GM12878 (cell line): ENCODE measurements at regions not wholly inside any gene's neighbourhood (a gene's known extent, or its start where the extent isn't known, plus 50 kb on each side); places are given as distances from the start of the nearest gene placed in this dataset.

Experiments
- ATAC-seq: fragments of 200-7000 bp; cut with Tn5 transposase; 3 replicates; pipeline ENCODE4 v1.9.1; 2020; ENCODE audit warnings: mild to moderate bottlenecking, moderate library complexity
- BruUV-seq: library from RNA; stranded (reverse); fragments of 400-500 nt; replicated peaks from 2 replicates; lab custom pipeline; 2021; lab: Mats Ljungman, UMichigan
- CTCF ChIA-PET: fragments of 300-600 bp; sonication (Branson Sonifier 250); formaldehyde crosslinking; extraction: SDS; loops from one replicate; lab custom pipeline; 2021; ENCODE audit warnings: inconsistent platforms; lab: Yijun Ruan, JAX
- POLR2A ChIA-PET: fragments of 350-600 bp; formaldehyde crosslinking; extraction: SDS; loops from one replicate; lab custom pipeline; 2021; ENCODE audit warnings: inconsistent platforms; lab: Charles Lee
- RAD21 ChIA-PET: fragments of 300-600 bp; sonication (Branson Sonifier 250); formaldehyde crosslinking; loops from one replicate; lab custom pipeline; 2023; ENCODE audit warnings: antibody characterized with exemption; ENCODE audit not compliant: unreplicated experiment; lab: Charles Lee
- SMC1A ChIA-PET: fragments of 300-600 bp; sonication (Branson Sonifier 250); formaldehyde crosslinking; loops from one replicate; lab custom pipeline; 2023; ENCODE audit not compliant: unreplicated experiment, uncharacterized antibody; lab: Charles Lee
- DNase-seq: peaks from one replicate; pipeline ENCODE4 v3.0.0-alpha.2; 2011; ENCODE audit warnings: low read depth, low spot score
- FAIRE-seq: peaks from 3 replicates; lab custom pipeline; 2011; peaks lifted over from hg19 to GRCh38; lab: Jason Lieb, UNC
- H2AFZ ChIP-seq: 2 replicates; pipeline ENCODE4 v1.6.0; 2011; ENCODE audit warnings: low read depth, low read length, control low read depth; ENCODE audit not compliant: control insufficient read depth
- H3K27ac ChIP-seq: 2 replicates; pipeline ENCODE4 v1.5.1; 2011; ENCODE audit warnings: control low read depth; ENCODE audit not compliant: control insufficient read depth, insufficient read depth
- H3K27me3 ChIP-seq, 2 experiments: replicated peaks in 1 of 2; 2 replicates each; pipeline versions ENCODE4 v1.6.0 to v1.6.1; 2011; ENCODE audit warnings: low read length in 1 of 2; ENCODE audit not compliant: control insufficient read depth in 2 of 2, insufficient read depth in 2 of 2
- H3K36me3 ChIP-seq, 2 experiments: 2 replicates each; pipeline ENCODE4 v1.5.1; 2011; ENCODE audit warnings: low read length in 1 of 2; ENCODE audit not compliant: control insufficient read depth in 2 of 2, insufficient read depth in 2 of 2
- H3K4me1 ChIP-seq: 2 replicates; pipeline ENCODE4 v1.6.1; 2011; ENCODE audit warnings: mild to moderate bottlenecking, low read length, moderate library complexity, mixed read lengths; ENCODE audit not compliant: control insufficient read depth, insufficient read depth
- H3K4me2 ChIP-seq: 2 replicates; pipeline ENCODE4 v1.6.0; 2011; ENCODE audit warnings: control low read depth; ENCODE audit not compliant: control insufficient read depth, insufficient read depth
- H3K4me3 ChIP-seq: fragments of 200-600 bp; sonication (generic); 2 replicates; pipeline ENCODE4 v1.5.1; 2016
- H3K79me2 ChIP-seq: 2 replicates; pipeline ENCODE4 v1.6.0; 2011; ENCODE audit warnings: low read length; ENCODE audit not compliant: control insufficient read depth, insufficient read depth
- H3K9ac ChIP-seq: 2 replicates; pipeline ENCODE4 v1.8.0; 2011; ENCODE audit warnings: low read length, control low read depth, mixed read lengths; ENCODE audit not compliant: control insufficient read depth, insufficient read depth
- H3K9me3 ChIP-seq: replicated peaks from 3 replicates; pipeline ENCODE4 v1.5.1; 2011; ENCODE audit warnings: mild to moderate bottlenecking, low read length; ENCODE audit not compliant: control insufficient read depth, insufficient read depth
- H4K20me1 ChIP-seq: 2 replicates; pipeline ENCODE4 v1.6.0; 2011; ENCODE audit not compliant: control insufficient read depth, insufficient read depth
- ATF3 ChIP-seq: IDR thresholded peaks from 2 replicates; pipeline ENCODE4 v1.6.1; 2011; ENCODE audit warnings: low read depth, mild to moderate bottlenecking, low read length, moderate library complexity, borderline replicate concordance; ENCODE audit errors: extremely low read depth
- CEBPB ChIP-seq, 2 experiments: fragments of 150-350 bp in 1 of 2; IDR thresholded peaks; 2 replicates each; pipeline ENCODE4 v1.6.1; 2012 to 2014; ENCODE audit warnings: low read depth in 2 of 2, low read length in 2 of 2, borderline replicate concordance in 1 of 2, inconsistent platforms in 1 of 2
- EGR1 ChIP-seq, 2 experiments: IDR thresholded peaks; 1 replicate in 1 of 2; 2 replicates in 1 of 2; pipeline ENCODE4 v1.6.1; 2011 to 2012; ENCODE audit warnings: low read depth in 2 of 2, low read length in 2 of 2, borderline replicate concordance in 1 of 2, mild to moderate bottlenecking in 1 of 2, moderate library complexity in 1 of 2
- ETV6 ChIP-seq, 2 experiments: fragments of 450-650 bp in 1 of 2; IDR thresholded peaks in 1 of 2; conservative IDR thresholded peaks in 1 of 2; 2 replicates each; pipeline ENCODE4 v1.6.1; 2014; ENCODE audit warnings: antibody characterized with exemption in 1 of 2, borderline replicate concordance in 1 of 2, low read depth in 1 of 2, mild to moderate bottlenecking in 1 of 2, moderate library complexity in 1 of 2
- FOS ChIP-seq: IDR thresholded peaks from 3 replicates; pipeline ENCODE4 v1.6.1; 2011; ENCODE audit warnings: borderline replicate concordance; ENCODE audit not compliant: insufficient read length; ENCODE audit errors: extremely low read depth
- GATAD2B ChIP-seq: fragments of 450-650 bp; conservative IDR thresholded peaks from 2 replicates; pipeline ENCODE4 v1.6.1; 2017; ENCODE audit warnings: low read depth, mild to moderate bottlenecking, moderate library complexity
- KLF5 ChIP-seq: fragments of 450-650 bp; IDR thresholded peaks from 2 replicates; pipeline ENCODE4 v1.6.1; 2014; ENCODE audit warnings: mild to moderate bottlenecking; ENCODE audit not compliant: partially characterized antibody
- MLLT1 ChIP-seq: fragments of 450-650 bp; IDR thresholded peaks from 2 replicates; pipeline ENCODE4 v1.6.1; 2016; ENCODE audit warnings: mild to moderate bottlenecking
- MTA3 ChIP-seq: IDR thresholded peaks from 2 replicates; pipeline ENCODE4 v1.6.1; 2012; ENCODE audit warnings: low read length, inconsistent platforms, borderline replicate concordance
- MXI1 ChIP-seq: fragments of 150-350 bp; IDR thresholded peaks from 2 replicates; pipeline ENCODE4 v1.6.1; 2011; ENCODE audit warnings: low read depth, mild to moderate bottlenecking, inconsistent platforms, low read length, improper control_type of control experiment
- NRF1 ChIP-seq: conservative IDR thresholded peaks from 2 replicates; pipeline ENCODE4 v1.6.1; 2011; ENCODE audit warnings: mild to moderate bottlenecking, low read depth, low read length, improper control_type of control experiment
- SMAD1 ChIP-seq: fragments of 450-650 bp; IDR thresholded peaks from 2 replicates; pipeline ENCODE4 v1.6.1; 2018; ENCODE audit warnings: mild to moderate bottlenecking, low read depth; ENCODE audit not compliant: partially characterized antibody
- SMAD5 ChIP-seq: IDR thresholded peaks from 2 replicates; pipeline ENCODE4 v1.6.1; 2016; ENCODE audit warnings: antibody characterized with exemption, low read depth
- WRNIP1 ChIP-seq: IDR thresholded peaks from 2 replicates; pipeline ENCODE4 v1.6.1; 2011; ENCODE audit warnings: low read depth, low read length, improper control_type of control experiment, borderline replicate concordance
- WGBS: methylation state at CpG from one replicate; pipeline ENCODE4 v1.1.6; 2016; ENCODE audit warnings: low lambda C conversion rate; ENCODE audit not compliant: insufficient replicate concordance, insufficient coverage; ENCODE audit errors: missing lambda C conversion rate; 5-methylcytosine and 5-hydroxymethylcytosine counted together
- in situ Hi-C: fragments of 300-500 bp; cut with MboI; formaldehyde crosslinking; loops from 9 replicates; pipeline ENCODE4 v1.14.3; 2018; ENCODE audit warnings: mixed read lengths
- intact Hi-C: fragments of 100-400 bp; cut with micrococcal nuclease; formaldehyde crosslinking; loops from one replicate; pipeline ENCODE4 v1.14.2; 2022; ENCODE audit not compliant: unreplicated experiment

GRCh38 chr5:113965225-113965624 is 396.6 kb upstream of the KCNN2 start:
- H3K9ac ChIP-seq = no peak overlapping the region
- DNase-seq = no peak
- 32% methylated on average over 3 of the region's 3 CpGs for WGBS
- H3K4me2 ChIP-seq = no peak overlapping the region
- RAD21 ChIA-PET = no interaction called here
- POLR2A ChIA-PET = no interaction called here
- H3K27ac ChIP-seq = no peak overlapping the region
- BruUV-seq = no TSS peak
- no peaks in the 10 kb centered on the region for H3K36me3 ChIP-seq
- no peaks in the 10 kb centered on the region for H3K79me2 ChIP-seq
- CTCF ChIA-PET = no interaction called here
- H3K9me3 ChIP-seq = no peaks in the 10 kb centered on the region
- H4K20me1 ChIP-seq = no peaks in the 10 kb centered on the region
- no peak overlapping the region for H2AFZ ChIP-seq
- in situ Hi-C loops = no loop called here
- H3K27me3 ChIP-seq = no peaks in the 10 kb centered on the region
- no peak for FAIRE-seq
- no peaks in the 10 kb centered on the region for H3K4me1 ChIP-seq
- SMC1A ChIA-PET = no interaction called here
- no peak for ATAC-seq
- no peak overlapping the region for H3K4me3 ChIP-seq
- TF ChIP-seq CEBPB (IDR thresholded peaks at IDR 0.05; ENCODE audit: borderline replicate concordance in 1 of 2, low read depth in 2 of 2, low read length in 2 of 2) (no peak), WRNIP1 (no peak), NRF1 (no peak), ATF3 (no peak), EGR1 (IDR thresholded peaks at IDR 0.05; ENCODE audit: borderline replicate concordance in 1 of 2, low read depth in 2 of 2, low read length in 2 of 2) (no peak), SMAD5 (no peak), MLLT1 (no peak), GATAD2B (no peak), ETV6 (conservative IDR thresholded peaks at IDR 0.05 in 1 of 2, IDR thresholded peaks at IDR 0.05 in 1 of 2; ENCODE audit: borderline replicate concordance in 1 of 2, low read depth in 1 of 2) (no peak), SMAD1 (no peak), FOS (no peak), KLF5 (no peak), MXI1 (no peak), MTA3 (no peak)
- TF ChIP-seq, all 136 proteins: peak for 0
- intact Hi-C loops = no loop called here
